K562 (cell line): ENCODE measurements at regions not wholly inside any gene's neighbourhood (a gene's known extent, or its start where the extent isn't known, plus 50 kb on each side); places are given as distances from the start of the nearest gene placed in this dataset.

ENCODE experiments used
- ATAC-seq: fragments of 200-7000 bp; cut with Tn5 transposase; 3 replicates; pipeline ENCODE4 v1.9.1; 2020; ENCODE audit warnings: moderate library complexity
- BruUV-seq: library from RNA; stranded (reverse); fragments of 400-500 nt; replicated peaks from 2 replicates; lab custom pipeline; 2021; lab: Mats Ljungman, UMichigan
- CTCF ChIA-PET: fragments of 300-600 bp; formaldehyde crosslinking; extraction: SDS; loops from one replicate; lab custom pipeline; 2021; ENCODE audit warnings: low intra/inter-chr PET ratio; lab: Yijun Ruan, JAX
- POLR2A ChIA-PET: fragments of 300-600, 350-650 bp; sonication (Branson Sonifier 250); formaldehyde crosslinking; extraction: SDS; loops from one replicate; lab custom pipeline; 2021; ENCODE audit warnings: antibody characterized with exemption, inconsistent platforms; lab: Yijun Ruan, JAX
- DNase-seq, 4 experiments: peaks; one replicate each; pipeline versions ENCODE4 v3.0.0 to v3.0.0-alpha.2; 2011 to 2018; ENCODE audit warnings: low spot score in 3 of 4, mixed read lengths in 3 of 4; ENCODE audit errors: extremely low read depth in 1 of 4
- FAIRE-seq: peaks from 2 replicates; lab custom pipeline; 2011; peaks lifted over from hg19 to GRCh38; lab: Jason Lieb, UNC
- H2AFZ ChIP-seq: 2 replicates; pipeline ENCODE4 v1.6.0; 2011; ENCODE audit warnings: low read depth, low read length, control low read depth, inconsistent platforms
- H3K27ac ChIP-seq: fragments of 200-600 bp; 3 replicates; pipeline ENCODE4 v1.8.0; 2011; ENCODE audit warnings: low read depth, mild to moderate bottlenecking, control low read depth, inconsistent platforms, low read length, moderate library complexity, mixed read lengths; ENCODE audit errors: extremely low read depth
- H3K27me3 ChIP-seq, 2 experiments: fragments of 300-600 bp in 1 of 2; 2 replicates in 1 of 2; 3 replicates in 1 of 2; pipeline versions ENCODE4 v1.6.0 to v1.8.0; 2011; ENCODE audit warnings: inconsistent platforms in 2 of 2, low read length in 2 of 2, mild to moderate bottlenecking in 1 of 2, mixed read lengths in 1 of 2, moderate library complexity in 1 of 2; ENCODE audit not compliant: control insufficient read depth in 2 of 2, insufficient read depth in 2 of 2
- H3K36me3 ChIP-seq: fragments of 300-600 bp; 3 replicates; pipeline ENCODE4 v1.8.0; 2011; ENCODE audit warnings: mild to moderate bottlenecking, low read length, inconsistent platforms; ENCODE audit not compliant: control insufficient read depth, insufficient read depth
- H3K4me1 ChIP-seq, 2 experiments: fragments of 200-600 bp in 1 of 2; replicated peaks in 1 of 2; 2 replicates in 1 of 2; 3 replicates in 1 of 2; pipeline versions ENCODE4 v1.5.1 to v1.8.0; 2011; ENCODE audit warnings: inconsistent platforms in 2 of 2, low read length in 2 of 2, mild to moderate bottlenecking in 1 of 2, mixed read lengths in 1 of 2, moderate library complexity in 1 of 2; ENCODE audit not compliant: control insufficient read depth in 2 of 2, insufficient read depth in 2 of 2
- H3K4me2 ChIP-seq: 2 replicates; pipeline ENCODE4 v1.6.1; 2011; ENCODE audit warnings: low read length, control low read depth, inconsistent platforms, mixed read lengths; ENCODE audit not compliant: insufficient read depth
- H3K4me3 ChIP-seq: fragments of 200-600 bp; sonication (generic), shearing (Covaris generic); 2 replicates; pipeline ENCODE4 v1.5.1; 2016; ENCODE audit warnings: control low read depth, inconsistent platforms
- H3K79me2 ChIP-seq: fragments of 200-600 bp; 3 replicates; pipeline ENCODE4 v1.8.0; 2011; ENCODE audit warnings: low read length, inconsistent platforms; ENCODE audit not compliant: control insufficient read depth, insufficient read depth
- H3K9ac ChIP-seq, 2 experiments: 2 replicates each; pipeline versions ENCODE4 v1.6.0 to v1.6.1; 2011; ENCODE audit warnings: low read depth in 2 of 2, low read length in 2 of 2, control low read depth in 1 of 2, inconsistent platforms in 1 of 2, mild to moderate bottlenecking in 1 of 2, mixed read lengths in 1 of 2; ENCODE audit not compliant: insufficient read depth in 1 of 2
- H3K9me1 ChIP-seq: one replicate; pipeline ENCODE4 v1.6.0; 2011; ENCODE audit warnings: inconsistent platforms, mild to moderate bottlenecking, low read length, moderate library complexity; ENCODE audit not compliant: control insufficient read depth, insufficient read depth
- H3K9me3 ChIP-seq: replicated peaks from 2 replicates; pipeline ENCODE4 v1.5.1; 2011; ENCODE audit warnings: low read depth, low read length, inconsistent platforms; ENCODE audit not compliant: control insufficient read depth, insufficient read depth
- H4K20me1 ChIP-seq: replicated peaks from 2 replicates; pipeline ENCODE4 v1.6.1; 2011; ENCODE audit warnings: low read length, inconsistent platforms, mixed read lengths; ENCODE audit not compliant: control insufficient read depth, insufficient read depth
- AFF4 ChIP-seq: sonication (generic); formaldehyde crosslinking; IDR thresholded peaks from 2 replicates; pipeline ENCODE4 v1.8.0; 2023; ENCODE audit warnings: mild to moderate bottlenecking, missing genetic modification reagents
- ERF ChIP-seq: fragments of 450-650 bp; formaldehyde crosslinking; IDR thresholded peaks from 2 replicates; pipeline ENCODE4 v1.4.0; 2020; ENCODE audit warnings: mild to moderate bottlenecking, mixed read lengths
- HNRNPL ChIP-seq: fragments of 200-400 bp; formaldehyde crosslinking; IDR thresholded peaks from 2 replicates; pipeline ENCODE4 v1.6.1; 2017; ENCODE audit warnings: low read depth, mild to moderate bottlenecking, low read length
- JUNB ChIP-seq: fragments of 450-650 bp; formaldehyde crosslinking; conservative IDR thresholded peaks from 2 replicates; pipeline ENCODE4 v1.4.0; 2020; ENCODE audit warnings: mild to moderate bottlenecking
- KAT8 ChIP-seq: fragments of 450-650 bp; IDR thresholded peaks from 2 replicates; pipeline ENCODE4 v1.6.1; 2016; ENCODE audit warnings: low read depth, mild to moderate bottlenecking
- KLF16 ChIP-seq: IDR thresholded peaks from 2 replicates; pipeline ENCODE4 v1.6.1; 2016; ENCODE audit warnings: antibody characterized with exemption
- MAFK ChIP-seq: IDR thresholded peaks from 2 replicates; pipeline ENCODE4 v1.6.1; 2011; ENCODE audit warnings: low read length, improper control_type of control experiment
- NONO ChIP-seq, 2 experiments: fragments of 200-400 bp in 1 of 2; fragments of 450-650 bp in 1 of 2; formaldehyde crosslinking in 1 of 2; IDR thresholded peaks; 2 replicates each; pipeline ENCODE4 v1.6.1; 2017; ENCODE audit warnings: low read depth in 2 of 2, mild to moderate bottlenecking in 2 of 2, moderate library complexity in 2 of 2, low read length in 1 of 2
- ZNF507 ChIP-seq: conservative IDR thresholded peaks from 2 replicates; pipeline ENCODE4 v1.6.1; 2017; ENCODE audit warnings: missing genetic modification characterization, missing compliant biosample characterization
- ZNF512 ChIP-seq: IDR thresholded peaks from 2 replicates; pipeline ENCODE4 v1.6.1; 2016; ENCODE audit warnings: missing genetic modification characterization, missing compliant biosample characterization
- WGBS: fragments of 100-300 bp; shearing (Covaris generic); methylation state at CpG from one replicate; pipeline ENCODE4 v1.1.6; 2016; ENCODE audit warnings: low coverage, mixed read lengths; ENCODE audit not compliant: insufficient coverage; ENCODE audit errors: missing lambda C conversion rate; 5-methylcytosine and 5-hydroxymethylcytosine counted together
- in situ Hi-C: fragments of 300-500 bp; cut with MboI; formaldehyde crosslinking; loops from 4 replicates; pipeline ENCODE4 v1.15.0; 2018; ENCODE audit warnings: inconsistent platforms, mixed read lengths
- intact Hi-C: fragments of 100-400 bp; cut with micrococcal nuclease; formaldehyde crosslinking; loops from 2 replicates; pipeline ENCODE4 v1.14.2; 2022

- no peak for TF ChIP-seq ZNF512 (tag)
Measured at GRCh38 chr3:30448450-30449289, 157.7 kb upstream of the TGFBR2 start (continued).

- intact Hi-C loops, result no loop called here
- WGBS, result 0% methylated on average over 1 of the region's 1 CpG
- H4K20me1 ChIP-seq, result no peaks in the 10 kb centered on the region
- TF ChIP-seq MAFK (no peak), AFF4 (no peak), NONO (IDR thresholded peaks at IDR 0.05; ENCODE audit: low read depth in 2 of 2, low read length in 1 of 2) (no peak), KAT8 (no peak), HNRNPL (no peak), KLF16 (no peak), ERF (CRISPR knock-in tag) (no peak), JUNB (CRISPR knock-in tag) (no peak), ZNF507 (tag) (no peak)
- no peaks in the 10 kb centered on the region for H3K36me3 ChIP-seq
- no peak for FAIRE-seq
- H3K4me3 ChIP-seq, result no peak overlapping the region
- no peak for DNase-seq
- no peaks in the 10 kb centered on the region for H3K79me2 ChIP-seq
- in situ Hi-C loops, result no loop called here
- ChIA-PET CTCF (no interaction called here), POLR2A (no interaction called here)
- no peaks in the 10 kb centered on the region; the same call in 1 of the 2 replicates for H3K9me3 ChIP-seq
- no TSS peak for BruUV-seq
- H3K27me3 ChIP-seq, result no peaks in the 10 kb centered on the region
- ATAC-seq, result no peak
- no peak overlapping the region for H3K27ac ChIP-seq
- H3K9ac ChIP-seq, result no peak overlapping the region
- no peaks in the 10 kb centered on the region for H3K4me1 ChIP-seq
- H2AFZ ChIP-seq, result no peak overlapping the region
- H3K4me2 ChIP-seq, result no peak overlapping the region
- H3K9me1 ChIP-seq, result no peaks in the 10 kb centered on the region
Measured at GRCh38 chr3:30449290-30449632, 157.1 kb upstream of the TGFBR2 start.
